K562 (cell line): ENCODE measurements at regions not wholly inside any gene's neighbourhood (a gene's known extent, or its start where the extent isn't known, plus 50 kb on each side); places are given as distances from the start of the nearest gene placed in this dataset.

ENCODE experiments used
- ATAC-seq: fragments of 200-7000 bp; cut with Tn5 transposase; 3 replicates; pipeline ENCODE4 v1.9.1; 2020; ENCODE audit warnings: moderate library complexity
- BruUV-seq: library from RNA; stranded (reverse); fragments of 400-500 nt; replicated peaks from 2 replicates; lab custom pipeline; 2021; lab: Mats Ljungman, UMichigan
- CTCF ChIA-PET: fragments of 300-600 bp; formaldehyde crosslinking; extraction: SDS; loops from one replicate; lab custom pipeline; 2021; ENCODE audit warnings: low intra/inter-chr PET ratio; lab: Yijun Ruan, JAX
- POLR2A ChIA-PET: fragments of 300-600, 350-650 bp; sonication (Branson Sonifier 250); formaldehyde crosslinking; extraction: SDS; loops from one replicate; lab custom pipeline; 2021; ENCODE audit warnings: antibody characterized with exemption, inconsistent platforms; lab: Yijun Ruan, JAX
- DNase-seq, 4 experiments: peaks; one replicate each; pipeline versions ENCODE4 v3.0.0 to v3.0.0-alpha.2; 2011 to 2018; ENCODE audit warnings: low spot score in 3 of 4, mixed read lengths in 3 of 4; ENCODE audit errors: extremely low read depth in 1 of 4
- FAIRE-seq: peaks from 2 replicates; lab custom pipeline; 2011; peaks lifted over from hg19 to GRCh38; lab: Jason Lieb, UNC
- H2AFZ ChIP-seq: 2 replicates; pipeline ENCODE4 v1.6.0; 2011; ENCODE audit warnings: low read depth, low read length, control low read depth, inconsistent platforms
- H3K27ac ChIP-seq: fragments of 200-600 bp; 3 replicates; pipeline ENCODE4 v1.8.0; 2011; ENCODE audit warnings: low read depth, mild to moderate bottlenecking, control low read depth, inconsistent platforms, low read length, moderate library complexity, mixed read lengths; ENCODE audit errors: extremely low read depth
- H3K27me3 ChIP-seq, 2 experiments: fragments of 300-600 bp in 1 of 2; 2 replicates in 1 of 2; 3 replicates in 1 of 2; pipeline versions ENCODE4 v1.6.0 to v1.8.0; 2011; ENCODE audit warnings: inconsistent platforms in 2 of 2, low read length in 2 of 2, mild to moderate bottlenecking in 1 of 2, mixed read lengths in 1 of 2, moderate library complexity in 1 of 2; ENCODE audit not compliant: control insufficient read depth in 2 of 2, insufficient read depth in 2 of 2
- H3K36me3 ChIP-seq: fragments of 300-600 bp; 3 replicates; pipeline ENCODE4 v1.8.0; 2011; ENCODE audit warnings: mild to moderate bottlenecking, low read length, inconsistent platforms; ENCODE audit not compliant: control insufficient read depth, insufficient read depth
- H3K4me1 ChIP-seq, 2 experiments: fragments of 200-600 bp in 1 of 2; replicated peaks in 1 of 2; 2 replicates in 1 of 2; 3 replicates in 1 of 2; pipeline versions ENCODE4 v1.5.1 to v1.8.0; 2011; ENCODE audit warnings: inconsistent platforms in 2 of 2, low read length in 2 of 2, mild to moderate bottlenecking in 1 of 2, mixed read lengths in 1 of 2, moderate library complexity in 1 of 2; ENCODE audit not compliant: control insufficient read depth in 2 of 2, insufficient read depth in 2 of 2
- H3K4me2 ChIP-seq: 2 replicates; pipeline ENCODE4 v1.6.1; 2011; ENCODE audit warnings: low read length, control low read depth, inconsistent platforms, mixed read lengths; ENCODE audit not compliant: insufficient read depth
- H3K4me3 ChIP-seq: fragments of 200-600 bp; sonication (generic), shearing (Covaris generic); 2 replicates; pipeline ENCODE4 v1.5.1; 2016; ENCODE audit warnings: control low read depth, inconsistent platforms
- H3K79me2 ChIP-seq: fragments of 200-600 bp; 3 replicates; pipeline ENCODE4 v1.8.0; 2011; ENCODE audit warnings: low read length, inconsistent platforms; ENCODE audit not compliant: control insufficient read depth, insufficient read depth
- H3K9ac ChIP-seq, 2 experiments: 2 replicates each; pipeline versions ENCODE4 v1.6.0 to v1.6.1; 2011; ENCODE audit warnings: low read depth in 2 of 2, low read length in 2 of 2, control low read depth in 1 of 2, inconsistent platforms in 1 of 2, mild to moderate bottlenecking in 1 of 2, mixed read lengths in 1 of 2; ENCODE audit not compliant: insufficient read depth in 1 of 2
- H3K9me1 ChIP-seq: one replicate; pipeline ENCODE4 v1.6.0; 2011; ENCODE audit warnings: inconsistent platforms, mild to moderate bottlenecking, low read length, moderate library complexity; ENCODE audit not compliant: control insufficient read depth, insufficient read depth
- H3K9me3 ChIP-seq: replicated peaks from 2 replicates; pipeline ENCODE4 v1.5.1; 2011; ENCODE audit warnings: low read depth, low read length, inconsistent platforms; ENCODE audit not compliant: control insufficient read depth, insufficient read depth
- H4K20me1 ChIP-seq: replicated peaks from 2 replicates; pipeline ENCODE4 v1.6.1; 2011; ENCODE audit warnings: low read length, inconsistent platforms, mixed read lengths; ENCODE audit not compliant: control insufficient read depth, insufficient read depth
- HIVEP1 ChIP-seq: fragments of 250-450 bp; sonication (Bioruptor Pico); IDR thresholded peaks from 2 replicates; pipeline ENCODE4 v1.4.0; 2020; ENCODE audit warnings: mild to moderate bottlenecking
- PHB2 ChIP-seq: fragments of 450-650 bp; IDR thresholded peaks from 2 replicates; pipeline ENCODE4 v1.6.1; 2017; ENCODE audit warnings: low read depth
- PREB ChIP-seq: sonication (generic); formaldehyde crosslinking; IDR thresholded peaks from 2 replicates; pipeline ENCODE4 v1.8.1; 2023; ENCODE audit warnings: mild to moderate bottlenecking, missing genetic modification reagents
- RNF219 ChIP-seq: fragments of 250-450 bp; sonication (Bioruptor Pico); IDR thresholded peaks from 2 replicates; pipeline ENCODE4 v1.5.0; 2022; ENCODE audit warnings: mild to moderate bottlenecking
- SRSF1 ChIP-seq: fragments of 200-400 bp; formaldehyde crosslinking; IDR thresholded peaks from 2 replicates; pipeline ENCODE4 v1.6.1; 2017; ENCODE audit warnings: mild to moderate bottlenecking, low read depth, low read length, moderate library complexity
- SRSF3 ChIP-seq: fragments of 200-400 bp; formaldehyde crosslinking; IDR thresholded peaks from 2 replicates; pipeline ENCODE4 v1.6.1; 2016; ENCODE audit warnings: mild to moderate bottlenecking, low read length, moderate library complexity; ENCODE audit not compliant: insufficient read depth
- ZFP1 ChIP-seq: fragments of 450-650 bp; formaldehyde crosslinking; IDR thresholded peaks from 2 replicates; pipeline ENCODE4 v1.4.0; 2020; ENCODE audit warnings: mild to moderate bottlenecking, mixed read lengths
- ZNF592 ChIP-seq: fragments of 450-650 bp; IDR thresholded peaks from 2 replicates; pipeline ENCODE4 v1.6.1; 2017; ENCODE audit warnings: antibody characterized with exemption, mild to moderate bottlenecking
- WGBS: fragments of 100-300 bp; shearing (Covaris generic); methylation state at CpG from one replicate; pipeline ENCODE4 v1.1.6; 2016; ENCODE audit warnings: low coverage, mixed read lengths; ENCODE audit not compliant: insufficient coverage; ENCODE audit errors: missing lambda C conversion rate; 5-methylcytosine and 5-hydroxymethylcytosine counted together
- in situ Hi-C: fragments of 300-500 bp; cut with MboI; formaldehyde crosslinking; loops from 4 replicates; pipeline ENCODE4 v1.15.0; 2018; ENCODE audit warnings: inconsistent platforms, mixed read lengths
- intact Hi-C: fragments of 100-400 bp; cut with micrococcal nuclease; formaldehyde crosslinking; loops from 2 replicates; pipeline ENCODE4 v1.14.2; 2022

- ATAC-seq, result no peak
- TF ChIP-seq ZFP1 (CRISPR knock-in tag), result no peak
- TF ChIP-seq RNF219, result no peak
- TF ChIP-seq SRSF1, result no peak
- no peak for TF ChIP-seq PHB2
- BruUV-seq, result no TSS peak
- in situ Hi-C loops (no loop called here), intact Hi-C loops (no loop called here)
- H3K79me2 ChIP-seq, result no peaks in the 10 kb centered on the region
- no peaks in the 10 kb centered on the region for H3K9me1 ChIP-seq
- DNase-seq, result no peak
- H3K4me3 ChIP-seq, result no peak overlapping the region
- H3K27me3 ChIP-seq, result no peaks in the 10 kb centered on the region
- no peak for FAIRE-seq
- no peaks in the 10 kb centered on the region for H4K20me1 ChIP-seq
- H3K36me3 ChIP-seq, result no peaks in the 10 kb centered on the region
- no peak overlapping the region for H2AFZ ChIP-seq
- H3K4me1 ChIP-seq, result no peaks in the 10 kb centered on the region
- no peak overlapping the region for H3K9ac ChIP-seq
- H3K9me3 ChIP-seq, result no peaks in the 10 kb centered on the region; the same call in 1 of the 2 replicates
- H3K4me2 ChIP-seq, result no peak overlapping the region
- CTCF ChIA-PET, result no interaction called here
- H3K27ac ChIP-seq, result no peak overlapping the region
- POLR2A ChIA-PET, result no interaction called here
These were observed 1516.4 kb downstream of the AACS start for GRCh38 chr12:126581655-126582054.

GRCh38 chr12:126582231-126582630, 1517.0 kb downstream of the AACS start:
- POLR2A ChIA-PET, result no interaction called here
- FAIRE-seq, result no peak
- in situ Hi-C loops, result no loop called here
- TF ChIP-seq PREB (CRISPR knock-in tag) (no peak), SRSF3 (no peak), ZNF592 (no peak), HIVEP1 (CRISPR knock-in tag) (no peak)

More at GRCh38 chr12:126582231-126582630, 1517.0 kb downstream of the AACS start:
- WGBS, result 4% methylated on average over 3 of the region's 3 CpGs
- DNase-seq (no peak), ATAC-seq (no peak)
- Histone ChIP-seq H3K9me1 (no peaks in the 10 kb centered on the region), H3K4me3 (no peak overlapping the region), H3K9ac (no peak overlapping the region), H2AFZ (no peak overlapping the region), H3K27me3 (no peaks in the 10 kb centered on the region), H4K20me1 (no peaks in the 10 kb centered on the region), H3K27ac (no peak overlapping the region), H3K36me3 (no peaks in the 10 kb centered on the region), H3K9me3 (no peaks in the 10 kb centered on the region), H3K4me2 (no peak overlapping the region), H3K4me1 (no peaks in the 10 kb centered on the region), H3K79me2 (no peaks in the 10 kb centered on the region)
- no TSS peak for BruUV-seq
- CTCF ChIA-PET, result no interaction called here
- intact Hi-C loops, result no loop called here
